SH-SY5Y (cell line): ENCODE measurements at regions not wholly inside any gene's neighbourhood (a gene's known extent, or its start where the extent isn't known, plus 50 kb on each side); places are given as distances from the start of the nearest gene placed in this dataset.

ENCODE experiments used
- GATA2 ChIP-seq: IDR thresholded peaks from 2 replicates; pipeline ENCODE4 v1.6.1; 2011; ENCODE audit warnings: mild to moderate bottlenecking, low read depth, low read length
- GATA3 ChIP-seq: IDR thresholded peaks from 2 replicates; pipeline ENCODE4 v1.6.1; 2011; ENCODE audit warnings: low read depth, mild to moderate bottlenecking, low read length, moderate library complexity

- TF ChIP-seq GATA2, result no peak
- TF ChIP-seq GATA3, result no peak
These were observed 61.1 kb upstream of the C12orf71 start for GRCh38 chr12:27143256-27144069.
